Rectal smooth muscle tissue (tissue), 1 donor: ENCODE measurements at regions not wholly inside any gene's neighbourhood (a gene's known extent, or its start where the extent isn't known, plus 50 kb on each side); places are given as distances from the start of the nearest gene placed in this dataset.
"Not testable (repeated sequence)": the region's sequence is repeated elsewhere in the genome, so short reads cannot be mapped to it uniquely, and the experiment has no call there.

Experiments
- H3K27ac ChIP-seq: one replicate; pipeline ENCODE4 v1.7.0; 2013; ENCODE audit warnings: low read depth, low read length, inconsistent platforms
- H3K27me3 ChIP-seq: one replicate; pipeline ENCODE4 v1.7.0; 2013; ENCODE audit warnings: low read length; ENCODE audit not compliant: control insufficient read depth, insufficient read depth
- H3K36me3 ChIP-seq: one replicate; pipeline ENCODE4 v1.7.0; 2013; ENCODE audit warnings: low read length; ENCODE audit not compliant: control insufficient read depth, insufficient read depth
- H3K4me1 ChIP-seq: one replicate; pipeline ENCODE4 v1.7.0; 2013; ENCODE audit warnings: low read length; ENCODE audit not compliant: control insufficient read depth, insufficient read depth
- H3K4me3 ChIP-seq: one replicate; pipeline ENCODE4 v1.7.0; 2013; ENCODE audit warnings: low read length
- H3K9ac ChIP-seq: one replicate; pipeline ENCODE4 v1.7.0; 2013; ENCODE audit warnings: low read length

- Histone ChIP-seq H3K9ac (no peak overlapping the region), H3K4me1 (no peaks in the 10 kb centered on the region), H3K36me3 (no peaks in the 10 kb centered on the region)
Observed at GRCh38 chr15:85276921-85277320, 103.5 kb upstream of the AKAP13 start.

GRCh38 chr15:85277847-85278370 lies 102.5 kb upstream of the AKAP13 start:
- H3K9ac ChIP-seq = no peak overlapping the region
- H3K4me3 ChIP-seq = no peak overlapping the region
- H3K36me3 ChIP-seq = no peaks in the 10 kb centered on the region
- no peaks in the 10 kb centered on the region for H3K4me1 ChIP-seq
- no peak overlapping the region for H3K27ac ChIP-seq
- H3K27me3 ChIP-seq = no peaks in the 10 kb centered on the region

More at GRCh38 chr15:85276921-85277320, 103.5 kb upstream of the AKAP13 start:
- Histone ChIP-seq H3K27ac (no peak overlapping the region), H3K27me3 (no peaks in the 10 kb centered on the region), H3K4me3 (no peak overlapping the region)

DNA sequence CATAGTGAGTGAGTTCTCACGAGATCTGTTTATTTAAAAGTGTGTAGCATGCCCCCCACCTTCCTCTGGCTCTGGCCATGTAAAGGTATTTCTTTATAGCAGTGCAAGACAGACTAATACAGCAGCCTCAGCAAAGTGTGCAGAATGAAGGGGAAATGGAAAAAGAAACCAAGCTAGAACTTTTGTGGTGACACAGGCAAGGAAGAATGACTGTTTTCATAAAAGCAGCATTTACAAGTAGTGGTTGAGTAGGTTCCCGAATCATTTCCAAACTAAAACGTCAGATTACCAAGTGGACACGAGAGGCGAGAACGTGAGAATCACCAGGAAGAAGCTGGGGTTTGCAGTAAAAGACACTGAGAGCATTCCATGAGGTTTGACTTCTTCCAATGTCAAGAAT lies 100.2 kb upstream of the AKAP13 start:
- Histone ChIP-seq H3K4me1 (no peaks in the 10 kb centered on the region), H3K27ac (no peak overlapping the region), H3K27me3 (no peaks in the 10 kb centered on the region), H3K9ac (no peak overlapping the region), H3K4me3 (no peak overlapping the region), H3K36me3 (no peaks in the 10 kb centered on the region)

- H3K4me3 ChIP-seq = no peak overlapping the region
- no peak overlapping the region for H3K27ac ChIP-seq
- H3K9ac ChIP-seq = no peak overlapping the region
- H3K4me1 ChIP-seq = no peaks in the 10 kb centered on the region
- H3K27me3 ChIP-seq = no peaks in the 10 kb centered on the region
- H3K36me3 ChIP-seq = no peaks in the 10 kb centered on the region
Observed at GRCh38 chr15:85281293-85281882, 99.0 kb upstream of the AKAP13 start.

DNA sequence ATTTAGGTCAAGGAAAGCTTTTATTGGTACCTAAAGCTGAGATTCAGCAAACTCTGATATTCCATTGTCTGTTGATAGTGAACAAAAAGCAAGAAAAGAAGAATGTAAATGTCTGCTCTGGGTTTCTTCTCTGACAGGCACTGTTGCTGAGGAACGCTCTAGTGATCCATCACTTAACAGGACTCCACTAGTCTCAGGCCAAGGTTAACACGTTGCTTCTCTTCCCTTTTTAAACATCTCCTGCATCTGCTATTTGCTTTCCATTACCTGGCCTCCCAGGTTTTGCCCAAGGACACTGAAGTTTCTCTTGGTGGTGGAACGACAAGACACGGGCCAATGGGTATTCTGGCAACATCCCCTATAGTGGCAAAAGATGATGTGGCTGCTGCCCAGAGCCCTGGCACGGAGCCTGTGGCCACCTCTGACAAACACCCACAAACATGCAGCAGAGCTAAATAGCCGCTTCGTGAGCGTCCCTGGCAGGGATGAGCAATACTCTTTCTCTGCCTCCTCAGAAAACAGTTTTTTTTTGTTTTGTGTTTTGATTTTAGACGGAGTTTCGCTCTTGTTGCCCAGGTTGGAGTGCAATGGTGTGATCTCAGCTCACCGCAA lies 97.8 kb upstream of the AKAP13 start:
- Histone ChIP-seq H3K4me1 (no peaks in the 10 kb centered on the region), H3K27me3 (no peaks in the 10 kb centered on the region), H3K9ac (no peak overlapping the region), H3K27ac (no peak overlapping the region), H3K4me3 (no peak overlapping the region), H3K36me3 (no peaks in the 10 kb centered on the region)

DNA sequence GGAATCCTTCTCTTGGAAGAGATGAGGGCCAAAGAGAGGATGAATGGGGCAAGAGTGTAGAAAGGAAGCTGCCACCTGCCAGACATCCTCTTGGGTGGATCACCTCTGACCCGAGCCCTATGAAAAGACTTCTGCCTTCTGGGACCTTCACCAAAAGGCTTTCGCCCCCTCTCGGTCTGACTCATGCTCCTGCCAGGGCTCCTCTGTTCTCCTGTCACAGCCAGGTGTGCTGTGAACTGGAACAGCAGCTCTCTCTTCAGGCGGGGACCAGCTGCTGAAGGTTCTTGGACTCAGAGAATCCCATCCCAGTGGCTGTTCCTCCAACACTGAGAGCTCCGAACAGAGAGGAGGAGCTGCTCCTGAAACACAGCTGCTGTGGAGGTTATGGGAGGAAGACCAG lies 96.6 kb upstream of the AKAP13 start:
- H3K4me1 ChIP-seq, H3K27me3 ChIP-seq, H3K36me3 ChIP-seq, H3K9ac ChIP-seq, H3K4me3 ChIP-seq, H3K27ac ChIP-seq: not testable (repeated sequence)

DNA sequence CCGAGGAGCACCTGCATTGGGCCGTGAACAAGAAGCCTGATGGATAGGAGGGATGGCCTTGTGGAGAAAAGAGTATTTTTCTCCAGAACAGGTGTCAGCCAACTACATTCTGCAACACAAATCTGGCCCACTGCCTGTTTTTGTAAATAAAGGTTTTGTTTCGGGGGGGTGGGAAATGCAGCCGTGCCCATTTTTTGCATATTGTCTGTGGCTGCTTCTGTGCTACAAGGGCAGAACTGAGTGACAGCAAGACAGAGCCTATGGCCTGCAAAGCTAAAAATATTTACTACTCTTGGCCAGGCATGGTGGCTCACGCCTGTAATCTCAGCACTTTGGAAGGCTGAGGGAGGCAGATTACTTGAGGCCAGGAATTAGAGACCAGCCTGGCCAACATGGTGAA lies 95.9 kb upstream of the AKAP13 start:
- Histone ChIP-seq H3K27ac (no peak overlapping the region), H3K4me3 (no peak overlapping the region), H3K4me1 (no peaks in the 10 kb centered on the region), H3K27me3 (no peaks in the 10 kb centered on the region), H3K36me3 (no peaks in the 10 kb centered on the region), H3K9ac (no peak overlapping the region)

DNA sequence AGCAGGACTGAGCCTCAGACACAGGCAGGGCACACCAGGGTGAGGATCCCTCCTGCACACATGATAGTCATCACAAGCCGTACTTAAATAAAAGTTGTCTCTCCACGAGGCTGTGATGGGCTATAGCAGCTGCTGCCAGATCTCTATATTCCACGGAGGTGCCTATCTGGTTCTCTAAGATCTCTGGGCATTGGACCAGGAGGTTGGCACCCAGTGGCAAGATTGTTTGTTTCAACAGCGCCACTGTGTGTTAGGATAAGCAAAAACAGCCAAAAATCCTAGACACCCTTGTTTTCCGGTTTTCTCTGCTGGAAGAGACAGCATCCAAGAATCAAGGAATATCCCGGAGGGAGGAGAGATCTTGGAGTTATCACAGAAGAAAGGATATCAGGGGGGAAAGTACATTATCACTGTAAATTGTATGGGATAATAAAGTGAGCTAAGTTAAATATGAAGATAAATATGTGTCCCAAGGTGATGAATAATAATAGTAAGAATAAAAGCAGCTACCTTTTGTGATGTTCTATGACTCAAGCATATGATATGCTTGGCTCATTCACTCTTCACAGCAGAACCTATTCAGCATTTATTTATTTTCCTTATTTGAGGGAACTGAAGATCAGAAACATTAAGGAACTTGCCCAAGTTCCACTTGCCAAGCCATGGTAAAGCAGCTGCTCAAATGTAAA lies 90.6 kb upstream of the AKAP13 start:
- H3K4me3 ChIP-seq = no peak overlapping the region
- no peak overlapping the region for H3K27ac ChIP-seq
- no peaks in the 10 kb centered on the region for H3K4me1 ChIP-seq
- H3K27me3 ChIP-seq = no peaks in the 10 kb centered on the region
- no peak overlapping the region for H3K9ac ChIP-seq
- H3K36me3 ChIP-seq = no peaks in the 10 kb centered on the region

DNA sequence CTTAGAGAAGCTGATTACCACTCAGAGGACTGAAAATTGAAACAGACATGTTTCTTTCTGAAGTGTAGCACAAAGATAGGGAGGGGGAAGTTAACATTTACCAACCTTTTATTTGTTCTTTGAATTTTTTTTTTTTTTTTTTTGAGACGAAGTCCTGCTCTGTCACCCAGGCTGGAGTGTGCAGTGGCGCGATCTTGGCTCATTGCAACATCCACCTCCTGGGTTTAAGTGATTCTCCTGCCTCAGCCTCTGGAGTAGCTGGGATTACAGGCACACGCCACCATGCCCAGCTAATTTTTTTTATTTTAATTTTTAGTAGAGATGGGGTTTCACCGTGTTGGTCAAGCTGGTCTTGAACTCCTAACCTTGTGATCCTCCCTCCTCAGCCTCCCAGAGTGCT lies 87.8 kb upstream of the AKAP13 start:
- H3K27ac ChIP-seq, H3K27me3 ChIP-seq, H3K4me3 ChIP-seq, H3K36me3 ChIP-seq, H3K4me1 ChIP-seq, H3K9ac ChIP-seq: not testable (repeated sequence)

DNA sequence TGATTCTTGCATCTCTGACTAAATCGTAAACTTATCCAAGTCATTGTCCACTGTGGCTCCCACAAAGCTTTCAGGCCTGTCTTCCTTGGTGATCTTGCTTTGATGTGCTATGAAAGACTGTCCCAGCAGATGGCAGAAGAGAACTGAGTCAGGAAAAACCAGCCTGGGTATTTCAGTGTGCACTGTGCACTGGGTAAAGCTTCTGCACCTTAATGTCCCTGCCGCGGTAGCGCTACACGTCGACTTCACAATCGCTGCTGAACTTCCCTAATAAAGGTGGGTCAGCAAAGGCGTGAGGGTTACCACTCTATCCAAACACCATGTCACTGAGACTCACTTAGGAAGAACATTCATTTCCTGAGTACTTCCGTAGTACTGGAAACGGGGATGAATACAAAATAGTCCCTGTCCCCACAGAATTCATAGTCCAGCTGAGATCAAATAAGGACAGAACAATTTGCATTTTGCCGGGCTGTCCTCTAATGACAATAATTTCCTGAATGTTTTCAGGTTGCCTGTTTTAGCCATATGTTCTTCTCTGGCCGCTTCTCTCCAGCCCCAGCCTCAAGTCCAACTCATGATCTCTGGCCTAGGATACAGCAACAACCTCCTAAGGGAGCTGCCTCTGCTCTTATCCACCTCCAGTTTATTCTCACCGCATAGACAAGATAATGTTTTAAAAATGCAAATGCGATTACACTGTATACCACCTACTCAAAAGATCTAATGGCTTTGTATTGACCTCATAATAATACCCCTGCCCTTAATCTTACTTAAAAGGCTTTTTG lies 83.6 kb upstream of the AKAP13 start:
- H3K27ac ChIP-seq = no peak overlapping the region
- no peak overlapping the region for H3K9ac ChIP-seq
- no peaks in the 10 kb centered on the region for H3K27me3 ChIP-seq
- H3K4me1 ChIP-seq = no peaks in the 10 kb centered on the region
- H3K36me3 ChIP-seq = no peaks in the 10 kb centered on the region
- H3K4me3 ChIP-seq = peak overlapping the region; percentile 71

- no peaks in the 10 kb centered on the region for H3K27me3 ChIP-seq
- no peaks in the 10 kb centered on the region for H3K4me1 ChIP-seq
- no peak overlapping the region for H3K27ac ChIP-seq
- no peaks in the 10 kb centered on the region for H3K36me3 ChIP-seq
- H3K9ac ChIP-seq = no peak overlapping the region
- H3K4me3 ChIP-seq = no peak overlapping the region
Observed at GRCh38 chr15:85297537-85297936, 82.9 kb upstream of the AKAP13 start.

- H3K36me3 ChIP-seq = no peaks in the 10 kb centered on the region
- no peaks in the 10 kb centered on the region for H3K27me3 ChIP-seq
- no peak overlapping the region for H3K4me3 ChIP-seq
- no peak overlapping the region for H3K9ac ChIP-seq
- H3K4me1 ChIP-seq = no peaks in the 10 kb centered on the region
- H3K27ac ChIP-seq = no peak overlapping the region
Observed at GRCh38 chr15:85298366-85298765, 82.0 kb upstream of the AKAP13 start.
